CD4-positive, alpha-beta T cell (primary cell): ENCODE measurements at regions not wholly inside any gene's neighbourhood (a gene's known extent, or its start where the extent isn't known, plus 50 kb on each side); places are given as distances from the start of the nearest gene placed in this dataset.

Source experiments
- ATAC-seq: fragments of 200-7000 bp; cut with Tn5 transposase; one replicate; pipeline ENCODE4 v1.10.0; 2022; ENCODE audit warnings: mild to moderate bottlenecking; ENCODE audit not compliant: poor library complexity
- CTCF ChIA-PET: fragments of 350-600 bp; sonication (Branson Sonifier 250); formaldehyde crosslinking; loops from one replicate; lab custom pipeline; 2021; ENCODE audit warnings: antibody characterized with exemption, inconsistent platforms; lab: Charles Lee
- POLR2A ChIA-PET: fragments of 350-600 bp; sonication (Branson Sonifier 250); formaldehyde crosslinking; loops from one replicate; lab custom pipeline; 2021; ENCODE audit warnings: antibody characterized with exemption, inconsistent platforms; lab: Charles Lee
- DNase-seq, 14 experiments: peaks; one replicate each; pipeline ENCODE4 v3.0.0-alpha.2; 2013 to 2020; ENCODE audit warnings: mixed read lengths in 2 of 14
- H3K27ac ChIP-seq, 2 donors: one replicate each; pipeline versions ENCODE4 v1.5.1 to v1.7.0; 2013; ENCODE audit warnings: low read length in 2 of 2, low read depth in 1 of 2, mild to moderate bottlenecking in 1 of 2
- H3K27me3 ChIP-seq, 2 experiments: 1 replicate in 1 of 2; 2 replicates in 1 of 2; pipeline versions ENCODE4 v1.6.1 to v1.7.0; 2013; ENCODE audit warnings: low read length in 2 of 2, control low read depth in 1 of 2, mild to moderate bottlenecking in 1 of 2, moderate library complexity in 1 of 2; ENCODE audit not compliant: insufficient read depth in 2 of 2, control insufficient read depth in 1 of 2
- H3K36me3 ChIP-seq: one replicate; pipeline ENCODE4 v1.6.1; 2013; ENCODE audit warnings: low read length, control low read depth; ENCODE audit not compliant: insufficient read depth
- H3K4me1 ChIP-seq: one replicate; pipeline ENCODE4 v1.6.1; 2013; ENCODE audit warnings: low read length, control low read depth; ENCODE audit not compliant: insufficient read depth
- H3K4me3 ChIP-seq: one replicate; pipeline ENCODE4 v1.5.1; 2013; ENCODE audit warnings: mild to moderate bottlenecking, low read length, moderate library complexity
- H3K9me3 ChIP-seq, 2 experiments: 1 replicate in 1 of 2; 2 replicates in 1 of 2; pipeline versions ENCODE4 v1.6.1 to v1.7.0; 2013; ENCODE audit warnings: low read length in 2 of 2, mild to moderate bottlenecking in 2 of 2, control low read depth in 1 of 2, moderate library complexity in 1 of 2; ENCODE audit not compliant: control insufficient read depth in 1 of 2, insufficient read depth in 1 of 2
- H3K27ac Mint-ChIP-seq: one replicate; pipeline ENCODE4 v1.8.0; 2020; ENCODE audit warnings: mixed read lengths
- H3K27me3 Mint-ChIP-seq: one replicate; pipeline ENCODE4 v1.8.0; 2021; ENCODE audit warnings: mixed read lengths
- H3K36me3 Mint-ChIP-seq: one replicate; pipeline ENCODE4 v1.8.0; 2021; ENCODE audit warnings: low read depth, mixed read lengths
- H3K4me1 Mint-ChIP-seq: one replicate; pipeline ENCODE4 v1.8.0; 2021; ENCODE audit warnings: low read depth, mixed read lengths
- H3K4me3 Mint-ChIP-seq: one replicate; pipeline ENCODE4 v1.8.0; 2020; ENCODE audit warnings: mild to moderate bottlenecking, mixed read lengths
- H3K9me3 Mint-ChIP-seq: one replicate; pipeline ENCODE4 v1.8.0; 2020; ENCODE audit warnings: mixed read lengths
- CTCF ChIP-seq: fragments of 200-600 bp; IDR thresholded peaks from one replicate; pipeline ENCODE4 v1.8.0; 2022; ENCODE audit warnings: antibody characterized with exemption, mild to moderate bottlenecking
- intact Hi-C, 2 experiments: fragments of 100-400 bp; cut with DNase I in 1 of 2; cut with micrococcal nuclease in 1 of 2; formaldehyde crosslinking; loops; one replicate each; pipeline versions ENCODE4 v1.15.1 to v1.9.0; 2023 to 2025; cut with DNase I, micrococcal nuclease

DNA sequence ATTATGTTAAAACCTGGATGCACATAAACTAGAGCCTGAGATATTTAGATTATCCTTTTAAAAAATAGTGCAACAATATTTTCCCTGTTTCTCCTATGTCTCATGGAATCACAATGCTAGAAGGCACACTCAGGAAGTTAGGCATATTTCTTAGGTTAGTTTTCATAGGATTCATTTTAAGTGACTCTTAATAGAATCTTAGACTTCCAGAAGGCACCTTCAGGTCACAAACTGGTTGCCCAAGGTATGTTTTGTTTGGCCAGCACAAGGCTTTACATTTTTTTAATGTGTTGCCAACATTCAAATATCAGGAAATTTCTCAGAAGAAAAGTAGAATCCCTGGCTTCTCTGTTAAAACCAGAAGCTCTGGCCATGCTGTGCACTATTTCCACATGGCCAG is 129.3 kb downstream of the LNPK start:
- TF ChIP-seq CTCF: no peak
- Histone ChIP-seq H3K4me3 (no peak overlapping the region), H3K27me3 (peaks cover 0 to 6% of the 10 kb centered on the region in 2 experiments), H3K36me3 (no peaks in the 10 kb centered on the region), H3K27ac (no peak overlapping the region), H3K4me1 (no peaks in the 10 kb centered on the region), H3K9me3 (no peaks in the 10 kb centered on the region)
- no peak overlapping the region for H3K27ac Mint-ChIP-seq
- ChIA-PET CTCF (no interaction called here), POLR2A (no interaction called here)
- no peaks in the 10 kb centered on the region for H3K36me3 Mint-ChIP-seq
- intact Hi-C loops: no loop called here
- no peaks in the 10 kb centered on the region for H3K4me1 Mint-ChIP-seq
- ATAC-seq (no peak), DNase-seq (no peak)
- no peaks in the 10 kb centered on the region for H3K9me3 Mint-ChIP-seq
- no peak overlapping the region for H3K4me3 Mint-ChIP-seq
- peaks cover 40% of the 10 kb centered on the region for H3K27me3 Mint-ChIP-seq

GRCh38 chr2:175872005-175872348 is 130.1 kb downstream of the LNPK start:
- no peaks in the 10 kb centered on the region for H3K4me1 ChIP-seq
- CTCF ChIA-PET: no interaction called here
- H3K27ac ChIP-seq: no peak overlapping the region
- Mint-ChIP-seq H3K9me3 (no peaks in the 10 kb centered on the region), H3K27ac (no peak overlapping the region), H3K27me3 (peaks cover 39% of the 10 kb centered on the region), H3K4me3 (no peak overlapping the region), H3K36me3 (no peaks in the 10 kb centered on the region), H3K4me1 (no peaks in the 10 kb centered on the region)
- intact Hi-C loops: no loop called here
- H3K36me3 ChIP-seq: no peaks in the 10 kb centered on the region
- POLR2A ChIA-PET: no interaction called here
- H3K27me3 ChIP-seq: peaks cover 0 to 3% of the 10 kb centered on the region in 2 experiments
- H3K9me3 ChIP-seq: no peaks in the 10 kb centered on the region
- ATAC-seq (no peak), DNase-seq (no peak)
- TF ChIP-seq CTCF: no peak
- no peak overlapping the region for H3K4me3 ChIP-seq

GRCh38 chr2:175871331-175872004 is 130.6 kb downstream of the LNPK start:
- no peaks in the 10 kb centered on the region for H3K36me3 Mint-ChIP-seq
- Histone ChIP-seq H3K27ac (no peak overlapping the region), H3K4me1 (no peaks in the 10 kb centered on the region), H3K9me3 (no peaks in the 10 kb centered on the region), H3K4me3 (no peak overlapping the region), H3K27me3 (peaks cover 0 to 3% of the 10 kb centered on the region in 2 experiments), H3K36me3 (no peaks in the 10 kb centered on the region)
- no peak for TF ChIP-seq CTCF
- peaks cover 42% of the 10 kb centered on the region for H3K27me3 Mint-ChIP-seq
- H3K4me3 Mint-ChIP-seq: no peak overlapping the region
- no peak for ATAC-seq
- no peaks in the 10 kb centered on the region for H3K9me3 Mint-ChIP-seq
- intact Hi-C loops: no loop called here
- POLR2A ChIA-PET: no interaction called here
- H3K27ac Mint-ChIP-seq: no peak overlapping the region
- no peak for DNase-seq
- H3K4me1 Mint-ChIP-seq: no peaks in the 10 kb centered on the region
- CTCF ChIA-PET: no interaction called here
